HG03558 (cell line): ENCODE measurements at regions not wholly inside any gene's neighbourhood (a gene's known extent, or its start where the extent isn't known, plus 50 kb on each side); places are given as distances from the start of the nearest gene placed in this dataset.
A peak's percentile ranks its signal among the peaks of the same experiment; 100 is the strongest.
"Not testable (repeated sequence)": the region's sequence is repeated elsewhere in the genome, so short reads cannot be mapped to it uniquely, and the experiment has no call there.

Source experiments
- ATAC-seq: cut with Tn5 transposase; IDR thresholded peaks from one replicate; pipeline ENCODE4 v1.9.1; 2021; ENCODE audit warnings: moderate number of reproducible peaks; ENCODE audit not compliant: unreplicated experiment; ENCODE audit errors: extremely low read depth

GRCh38 chr10:91745090-91745831 is 53.0 kb upstream of the TNKS2 start:
- ATAC-seq, result no peak

- ATAC-seq, result no peak
Observed at GRCh38 chr10:91743465-91743864, 54.8 kb upstream of the TNKS2 start.

GRCh38 chr10:91742229-91742628 is 56.0 kb upstream of the TNKS2 start:
- ATAC-seq, result no peak

GRCh38 chr10:91741356-91741755 is 56.9 kb upstream of the TNKS2 start:
- no peak for ATAC-seq

- ATAC-seq, result no peak
Observed at GRCh38 chr10:91740353-91740924, 57.8 kb upstream of the TNKS2 start.

- ATAC-seq, result not testable (repeated sequence)
Observed at GRCh38 chr10:91732265-91732664, 66.0 kb upstream of the TNKS2 start.

- ATAC-seq, result not testable (repeated sequence)
Observed at GRCh38 chr10:91729339-91729738, 68.9 kb upstream of the TNKS2 start.

- ATAC-seq, result no peak
Observed at GRCh38 chr10:91726355-91726754, 71.9 kb upstream of the TNKS2 start.

- ATAC-seq, result no peak
Observed at GRCh38 chr10:91724933-91725332, 73.3 kb upstream of the TNKS2 start.

GRCh38 chr10:91713461-91714072 is 80.7 kb upstream of the PPP1R3C start:
- no peak for ATAC-seq

- ATAC-seq, result peak; percentile 64
Observed at GRCh38 chr10:91711885-91712680, 79.2 kb upstream of the PPP1R3C start.

GRCh38 chr10:91709394-91709798 is 76.5 kb upstream of the PPP1R3C start:
- ATAC-seq, result no peak

- no peak for ATAC-seq
Observed at GRCh38 chr10:91708174-91708861, 75.4 kb upstream of the PPP1R3C start.

- no peak for ATAC-seq
Observed at GRCh38 chr10:91707236-91707635, 74.4 kb upstream of the PPP1R3C start.

- ATAC-seq, result no peak
Observed at GRCh38 chr10:91705948-91706670, 73.2 kb upstream of the PPP1R3C start.

GRCh38 chr10:91702620-91703019 is 69.7 kb upstream of the PPP1R3C start:
- ATAC-seq, result no peak

- no peak for ATAC-seq
Observed at GRCh38 chr10:91700788-91701444, 68.0 kb upstream of the PPP1R3C start.

GRCh38 chr10:91700273-91700672 is 67.4 kb upstream of the PPP1R3C start:
- no peak for ATAC-seq

- ATAC-seq, result no peak
Observed at GRCh38 chr10:91698258-91698657, 65.4 kb upstream of the PPP1R3C start.
